Mammary epithelial cell (primary cell): ENCODE measurements at regions not wholly inside any gene's neighbourhood (a gene's known extent, or its start where the extent isn't known, plus 50 kb on each side); places are given as distances from the start of the nearest gene placed in this dataset.

Experiments
- CTCF ChIP-seq, 2 donors: IDR thresholded peaks in 1 of 2; conservative IDR thresholded peaks in 1 of 2; 2 replicates each; pipeline ENCODE4 v1.5.1; 2011 to 2012; ENCODE audit warnings: inconsistent platforms in 2 of 2, low read length in 2 of 2, mild to moderate bottlenecking in 2 of 2, control low read depth in 1 of 2, low read depth in 1 of 2; ENCODE audit not compliant: insufficient read depth in 1 of 2; ENCODE audit errors: extremely low read depth in 1 of 2
- EZH2 ChIP-seq: IDR thresholded peaks from 2 replicates; pipeline ENCODE4 v1.6.1; 2012; ENCODE audit warnings: low read length, inconsistent platforms, borderline replicate concordance

DNA sequence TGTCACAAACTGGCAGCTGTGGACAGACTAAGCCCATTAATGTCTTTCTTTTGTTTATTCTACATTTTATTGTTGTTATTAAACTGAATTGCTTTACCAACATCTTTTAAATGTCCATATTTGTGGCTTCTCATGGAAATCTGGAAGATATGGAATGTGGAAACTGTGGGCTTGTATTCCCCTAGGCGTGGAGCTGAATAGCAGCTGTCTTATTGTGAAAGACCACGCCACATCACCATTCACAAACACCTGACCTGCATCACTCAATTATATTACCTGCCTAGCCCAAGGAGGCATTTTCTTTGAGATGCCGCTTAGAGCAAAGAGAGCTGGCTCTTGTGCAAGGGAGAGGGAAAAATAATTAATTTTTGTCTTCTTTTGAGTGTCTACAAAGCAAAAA is 96.9 kb upstream of the GPRIN3 start:
- TF ChIP-seq CTCF (conservative IDR thresholded peaks at IDR 0.05 in 1 of 2, IDR thresholded peaks at IDR 0.05 in 1 of 2; ENCODE audit: extremely low read depth in 1 of 2, insufficient read depth in 1 of 2, low read depth in 1 of 2, low read length in 2 of 2) (no peak), EZH2 (no peak)
